ENCODE measurements at regions not wholly inside any gene's neighbourhood (a gene's known extent, or its start where the extent isn't known, plus 50 kb on each side); places are given as distances from the start of the nearest gene placed in this dataset.
"Not testable (repeated sequence)": the region's sequence is repeated elsewhere in the genome, so short reads cannot be mapped to it uniquely, and the experiment has no call there.

GRCh38 chr2:36287363-36288275 is 68.0 kb upstream of the CRIM1 start:
- DNase-seq (ENCODE audit: low read depth): no peak
- no peak for TF ChIP-seq CTCF (conservative IDR thresholded peaks at IDR 0.05; ENCODE audit: low read length)
- H3K4me3 ChIP-seq (ENCODE audit: low read length): no peak overlapping the region

GRCh38 chr2:36279506-36279905 is 76.1 kb upstream of the CRIM1 start:
- not testable (repeated sequence) for DNase-seq (ENCODE audit: low read depth); H3K4me3 ChIP-seq (ENCODE audit: low read length)

GRCh38 chr2:36277881-36278523 is 77.6 kb upstream of the CRIM1 start:
- no peak overlapping the region for H3K4me3 ChIP-seq (ENCODE audit: low read length)
- TF ChIP-seq CTCF (conservative IDR thresholded peaks at IDR 0.05; ENCODE audit: low read length): no peak
- no peak for DNase-seq (ENCODE audit: low read depth)

GRCh38 chr2:36277146-36277808 is 78.3 kb upstream of the CRIM1 start:
- DNase-seq (ENCODE audit: low read depth): peak; percentile 65
- no peak overlapping the region for H3K4me3 ChIP-seq (ENCODE audit: low read length)
- no peak for TF ChIP-seq CTCF (conservative IDR thresholded peaks at IDR 0.05; ENCODE audit: low read length)

GRCh38 chr2:36271266-36271665 is 84.3 kb upstream of the CRIM1 start:
- DNase-seq (ENCODE audit: low read depth): no peak
- no peak for TF ChIP-seq CTCF (conservative IDR thresholded peaks at IDR 0.05; ENCODE audit: low read length)
- H3K4me3 ChIP-seq (ENCODE audit: low read length): no peak overlapping the region

GRCh38 chr2:36270758-36271157 is 84.8 kb upstream of the CRIM1 start:
- no peak for DNase-seq (ENCODE audit: low read depth)

More at GRCh38 chr2:36270758-36271157, 84.8 kb upstream of the CRIM1 start:
- no peak overlapping the region for H3K4me3 ChIP-seq (ENCODE audit: low read length)
- TF ChIP-seq CTCF (conservative IDR thresholded peaks at IDR 0.05; ENCODE audit: low read length): no peak

Measured in AG10803 (cell line).